GM21381 (cell line): ENCODE measurements at regions not wholly inside any gene's neighbourhood (a gene's known extent, or its start where the extent isn't known, plus 50 kb on each side); places are given as distances from the start of the nearest gene placed in this dataset.
"Not testable (repeated sequence)": the region's sequence is repeated elsewhere in the genome, so short reads cannot be mapped to it uniquely, and the experiment has no call there.

Experiments
- ATAC-seq: cut with Tn5 transposase; IDR thresholded peaks from one replicate; pipeline ENCODE4 v1.9.1; 2021; ENCODE audit warnings: mild to moderate bottlenecking, moderate library complexity; ENCODE audit not compliant: unreplicated experiment

DNA sequence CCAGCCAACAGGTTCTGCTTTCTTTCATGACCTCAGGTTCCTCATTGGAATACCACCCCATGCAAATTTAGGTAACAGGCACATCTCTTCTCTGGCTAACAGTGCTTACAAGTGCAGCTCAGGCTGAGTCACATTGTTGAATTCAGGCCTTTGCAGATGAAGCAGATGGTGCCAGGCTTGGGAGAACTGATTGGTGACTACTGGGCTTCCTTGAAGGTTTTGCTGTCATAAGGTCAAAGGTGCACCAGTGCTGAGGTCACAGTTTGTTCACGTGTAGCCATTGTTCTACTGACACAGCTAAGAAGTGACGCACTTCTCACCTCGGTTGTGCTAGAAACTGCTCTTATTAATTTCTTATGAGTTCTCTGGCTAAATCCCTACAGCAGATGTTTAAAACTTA, 128.6 kb upstream of the BMPER start:
- ATAC-seq, result no peak

DNA sequence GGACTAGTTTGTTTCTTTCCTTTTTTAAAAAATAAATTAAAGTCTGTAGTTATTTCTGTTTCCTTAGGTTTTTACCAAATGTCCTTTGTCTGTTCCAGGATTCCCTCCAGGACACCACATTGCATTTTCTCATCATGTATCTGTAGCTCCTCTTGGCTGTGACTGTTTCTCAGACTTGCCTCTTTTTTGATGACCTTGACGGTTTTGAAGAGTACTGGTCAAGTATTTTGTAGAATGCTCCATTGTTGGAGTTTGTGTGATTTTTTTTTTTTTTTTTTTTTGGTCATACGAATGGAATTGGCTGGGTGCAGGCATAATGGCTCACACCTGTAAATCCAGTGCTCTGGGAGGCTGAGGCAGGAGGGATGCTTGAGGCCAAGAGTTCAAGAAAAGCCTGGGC, 127.1 kb upstream of the BMPER start:
- ATAC-seq, result no peak

DNA sequence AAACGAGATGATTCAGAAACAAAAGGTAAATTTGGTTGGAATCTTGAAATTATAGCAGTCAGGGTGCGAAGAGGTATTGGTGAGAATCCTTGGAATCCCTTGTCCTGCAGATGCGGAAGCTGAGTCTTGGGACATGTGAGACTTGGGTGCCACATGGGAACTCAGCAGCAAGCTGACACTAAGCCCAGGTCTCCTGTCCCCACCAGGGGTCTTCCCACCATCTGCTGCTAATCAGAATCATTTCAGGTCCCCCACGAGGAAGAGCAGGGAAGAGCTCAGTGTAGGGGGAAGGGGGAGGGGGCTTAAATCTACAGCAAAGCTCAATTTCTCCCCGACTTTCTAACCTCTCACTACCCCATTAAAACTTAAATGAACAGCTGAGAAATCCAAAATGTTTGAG, 126.1 kb upstream of the BMPER start:
- ATAC-seq, result no peak

DNA sequence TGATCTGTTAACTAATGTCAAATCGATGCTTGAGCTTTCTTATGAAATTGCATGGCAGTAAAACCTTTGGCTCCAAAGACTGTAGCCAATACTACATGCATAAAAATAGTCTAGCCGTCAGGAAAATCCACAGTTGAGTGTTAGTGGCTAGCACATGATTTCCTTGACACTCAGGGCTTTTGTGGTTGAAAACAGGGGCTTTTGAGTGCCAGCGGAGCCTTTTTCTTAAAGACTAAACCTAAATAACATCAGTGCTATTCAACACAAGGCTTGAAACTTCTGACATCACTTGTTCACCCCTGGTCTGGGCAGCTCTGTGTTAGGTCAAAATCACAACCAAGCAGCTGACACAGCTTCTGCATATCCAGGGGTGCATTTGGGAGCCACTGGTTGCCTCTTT, 124.2 kb upstream of the BMPER start:
- ATAC-seq, result no peak

DNA sequence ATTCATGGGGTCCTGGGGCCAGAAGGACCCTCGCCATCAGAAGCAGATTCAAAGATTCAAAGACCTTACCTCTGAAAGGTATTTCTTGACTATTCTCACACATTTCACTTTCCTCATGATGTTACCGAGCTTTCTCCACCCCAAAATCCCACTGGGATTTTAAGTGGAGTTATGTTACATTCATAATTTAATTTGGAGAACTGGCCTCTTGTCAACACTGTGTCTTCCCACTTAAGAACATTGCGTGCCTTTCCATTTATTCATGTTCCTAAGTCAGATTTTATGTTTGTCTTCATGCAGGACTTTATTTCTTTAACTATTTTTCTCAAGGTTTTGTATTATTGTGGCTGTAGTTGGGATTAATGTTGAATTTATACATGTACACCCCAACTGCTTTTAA, 123.5 kb upstream of the BMPER start:
- ATAC-seq, result no peak

DNA sequence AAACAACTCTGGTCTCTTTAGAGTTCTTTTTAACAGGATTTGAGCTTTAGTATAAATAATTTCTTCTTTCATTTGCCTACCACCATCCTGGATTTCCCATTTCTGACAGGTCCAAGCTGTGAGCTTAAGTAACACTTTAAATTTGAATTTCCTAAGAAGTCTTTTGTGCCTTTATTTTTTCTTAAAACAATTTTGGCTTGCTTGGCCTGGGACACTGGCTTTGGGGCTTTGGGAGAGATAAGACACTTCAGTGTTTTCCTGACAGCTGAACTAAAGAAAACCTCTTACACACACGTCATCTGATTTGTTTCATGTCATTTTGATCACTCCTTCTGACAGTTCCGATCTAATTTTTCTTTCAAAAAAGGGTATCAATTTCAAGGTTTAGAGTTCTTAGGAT, 121.3 kb upstream of the BMPER start:
- no peak for ATAC-seq

DNA sequence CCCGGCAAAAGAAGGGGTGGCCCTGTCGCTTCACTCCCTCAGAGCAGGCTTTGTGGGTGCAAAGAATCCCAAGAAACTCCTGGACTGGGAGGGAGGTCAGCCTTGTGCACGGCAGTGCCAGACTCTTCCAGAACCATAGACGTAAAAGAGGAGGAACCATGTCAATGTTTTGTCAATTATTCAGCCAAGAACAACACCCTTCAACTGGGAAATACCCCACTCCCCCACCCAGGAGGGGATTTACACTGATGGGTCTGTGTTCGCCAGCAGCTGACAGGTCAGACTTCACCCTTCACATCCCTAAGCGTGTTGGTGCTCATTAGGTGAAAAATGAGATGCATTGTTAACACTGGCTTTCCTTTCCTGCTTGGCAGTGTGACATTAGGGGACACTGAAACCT, 116.8 kb upstream of the BMPER start:
- ATAC-seq, result no peak

DNA sequence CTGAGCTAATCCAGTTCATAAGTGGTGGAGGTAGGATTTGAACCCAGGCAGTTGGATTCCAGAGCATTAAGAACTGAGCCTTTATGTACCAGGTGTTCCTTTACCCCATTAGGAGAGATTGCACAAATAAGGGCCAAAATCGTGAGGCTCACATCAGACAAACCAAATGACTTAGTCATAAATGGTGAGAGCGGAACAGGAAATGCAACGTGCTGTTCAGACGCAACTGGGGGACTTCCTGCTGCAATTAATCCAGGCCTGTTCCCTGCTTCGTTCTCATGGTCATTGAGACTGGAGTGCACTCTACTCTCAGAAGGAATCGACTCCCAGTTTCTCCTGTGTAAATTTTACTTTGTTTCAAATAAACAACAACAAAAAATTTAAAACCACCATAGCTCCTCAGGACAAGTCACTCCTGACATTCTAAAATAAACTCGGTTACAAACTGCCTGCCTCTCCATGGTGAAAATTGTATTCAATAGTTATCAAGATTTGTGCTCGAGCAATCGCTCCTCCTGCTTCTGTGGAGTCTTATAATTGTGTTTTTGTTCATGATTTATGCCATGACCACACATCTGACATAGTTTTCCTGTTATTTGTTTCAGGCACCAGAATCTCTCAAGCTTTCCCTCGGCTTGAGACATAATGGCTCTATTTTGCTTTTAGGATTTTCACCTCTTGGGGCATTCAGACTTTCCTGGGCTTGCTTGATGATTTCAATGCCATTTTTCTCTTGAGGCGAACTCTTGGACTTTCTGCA, 115.3 kb upstream of the BMPER start:
- no peak for ATAC-seq

DNA sequence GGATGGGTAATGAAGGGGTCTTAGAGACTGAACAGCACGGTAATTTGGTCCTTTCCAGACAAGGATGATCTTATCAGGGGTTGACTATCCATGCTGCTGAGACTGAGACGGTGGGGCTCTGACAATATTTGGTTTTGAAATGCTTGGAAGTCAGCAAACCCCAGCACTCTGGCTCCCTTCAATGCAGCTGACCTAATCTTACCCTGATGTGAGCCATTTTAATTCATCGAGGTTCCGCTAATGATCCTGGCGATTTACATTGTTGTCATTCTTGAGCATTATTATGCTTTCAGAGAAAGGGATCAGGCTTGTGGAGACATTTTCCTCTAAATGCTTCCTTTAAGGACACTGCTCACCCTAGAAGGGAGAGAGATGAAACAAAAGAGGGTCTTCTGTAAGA, 114.6 kb upstream of the BMPER start:
- no peak for ATAC-seq

DNA sequence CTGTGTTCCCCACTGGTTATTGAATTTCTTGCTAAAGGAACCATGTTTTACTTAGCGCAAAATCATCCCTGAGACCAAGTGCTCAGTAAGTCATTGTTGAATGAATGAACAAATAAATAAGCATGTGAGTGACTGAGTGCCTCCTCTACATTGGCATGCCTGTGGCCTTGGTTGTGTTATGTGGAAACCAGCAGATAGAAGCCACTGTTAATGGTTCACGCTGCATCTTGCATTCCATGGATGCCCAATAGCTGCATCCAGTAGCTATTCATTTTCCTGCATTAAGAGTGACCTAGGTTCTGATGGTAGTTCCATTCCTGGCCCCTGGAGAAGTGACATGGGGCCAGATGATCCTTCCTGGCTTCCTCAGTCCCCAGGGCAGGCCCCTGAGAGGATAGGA, 113.3 kb upstream of the BMPER start:
- ATAC-seq, result no peak

DNA sequence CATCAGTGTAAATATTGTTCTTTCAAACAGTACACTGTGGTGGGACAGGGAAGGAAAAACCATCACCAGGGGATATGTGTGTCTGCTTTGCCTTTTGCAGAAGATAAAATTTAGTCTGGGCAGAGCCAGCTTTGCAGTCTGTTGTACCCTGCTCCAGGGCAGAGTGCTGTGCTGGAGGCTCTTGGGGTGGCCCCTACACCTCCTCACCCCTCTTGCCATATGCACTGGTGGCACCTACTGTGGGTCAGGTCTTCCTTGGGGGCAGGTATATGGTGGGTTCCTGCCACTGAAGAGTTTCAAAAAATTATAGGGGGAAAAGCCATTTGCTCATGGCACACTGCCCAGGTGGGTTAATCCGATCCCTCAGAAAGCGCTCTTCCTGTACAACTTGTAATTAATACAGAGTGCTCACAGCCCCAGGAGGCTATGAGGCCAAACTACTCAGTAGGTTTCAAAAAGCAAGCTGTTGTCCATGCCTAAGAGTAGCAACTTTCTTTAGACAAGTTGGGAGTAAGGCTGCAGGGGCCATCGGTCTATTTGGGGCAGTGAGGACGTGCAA, 112.7 kb upstream of the BMPER start:
- ATAC-seq, result no peak

DNA sequence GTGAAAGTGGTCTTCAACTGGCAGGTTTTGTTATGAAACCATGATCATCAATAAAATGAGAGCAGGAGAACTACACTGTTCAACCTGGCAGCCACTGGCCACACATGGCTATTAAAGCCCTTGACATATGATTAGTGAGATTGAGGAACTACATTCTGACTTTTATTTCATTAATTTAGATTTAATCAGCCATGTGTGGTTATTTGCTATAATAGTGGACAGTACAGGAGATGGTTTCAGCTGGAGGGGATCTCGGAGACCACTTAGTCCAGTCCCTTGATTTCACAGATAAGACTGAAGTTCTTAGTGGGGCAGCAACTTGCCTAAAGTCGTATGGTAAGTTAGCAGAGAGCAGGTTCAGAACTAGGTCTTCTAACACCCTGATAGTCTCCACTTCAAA, 111.7 kb upstream of the BMPER start:
- ATAC-seq, result no peak

DNA sequence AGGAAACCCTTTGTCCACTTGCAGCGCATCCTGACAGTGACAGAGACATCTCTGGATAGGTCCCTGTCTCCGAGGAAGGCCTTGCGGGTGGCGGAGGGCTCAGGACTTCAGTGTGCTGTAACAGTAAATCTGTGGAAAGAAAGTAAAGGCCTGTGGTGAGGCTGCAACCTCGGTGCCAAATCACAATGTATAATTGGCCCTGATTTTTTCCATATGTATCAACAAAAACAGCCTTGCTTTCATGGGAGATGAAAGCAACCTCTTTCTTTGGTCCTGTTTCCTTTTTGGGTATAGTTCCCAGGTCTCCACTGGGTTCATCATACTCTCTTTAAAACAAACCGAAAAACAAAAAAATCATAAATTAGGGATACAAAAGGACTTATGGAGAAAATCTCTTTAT, 110.9 kb upstream of the BMPER start:
- no peak for ATAC-seq

DNA sequence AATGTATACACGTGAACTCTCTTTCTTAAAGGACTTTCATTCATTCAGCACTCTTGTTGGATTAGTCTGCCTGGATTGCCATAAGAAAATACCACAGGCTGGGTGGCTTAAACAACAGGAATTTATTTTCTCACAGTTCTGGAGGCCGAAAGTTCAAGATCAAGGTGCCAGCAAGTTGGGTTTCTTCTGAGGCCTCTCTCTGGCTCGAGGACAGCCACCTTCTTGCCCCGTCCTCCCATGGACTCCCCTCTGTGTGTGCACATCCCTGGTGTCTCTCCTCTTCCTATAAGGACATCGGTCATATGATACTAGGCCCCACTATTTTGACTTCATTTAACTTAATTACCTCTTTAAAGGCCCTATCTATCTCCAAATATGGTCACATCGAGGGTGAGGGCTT, 110.4 kb upstream of the BMPER start:
- ATAC-seq, result no peak

DNA sequence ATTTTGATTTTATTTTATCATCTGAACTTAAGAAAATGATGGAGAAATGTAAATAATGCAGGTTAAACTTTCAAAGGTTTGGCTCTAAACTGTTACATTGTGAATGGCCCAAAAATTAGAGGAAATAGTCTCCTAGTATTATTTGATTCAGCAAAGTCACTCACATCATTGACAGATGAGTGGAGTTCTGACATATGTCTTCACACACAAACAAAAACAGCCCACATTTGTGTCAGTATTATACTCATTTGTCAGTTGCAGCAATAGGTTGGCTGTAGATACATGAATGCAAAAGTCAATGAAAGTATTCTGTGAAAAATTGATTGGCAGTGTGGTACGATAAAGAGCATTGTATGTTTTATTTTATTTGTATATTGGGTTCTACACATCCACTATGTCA, 108.8 kb upstream of the BMPER start:
- no peak for ATAC-seq

DNA sequence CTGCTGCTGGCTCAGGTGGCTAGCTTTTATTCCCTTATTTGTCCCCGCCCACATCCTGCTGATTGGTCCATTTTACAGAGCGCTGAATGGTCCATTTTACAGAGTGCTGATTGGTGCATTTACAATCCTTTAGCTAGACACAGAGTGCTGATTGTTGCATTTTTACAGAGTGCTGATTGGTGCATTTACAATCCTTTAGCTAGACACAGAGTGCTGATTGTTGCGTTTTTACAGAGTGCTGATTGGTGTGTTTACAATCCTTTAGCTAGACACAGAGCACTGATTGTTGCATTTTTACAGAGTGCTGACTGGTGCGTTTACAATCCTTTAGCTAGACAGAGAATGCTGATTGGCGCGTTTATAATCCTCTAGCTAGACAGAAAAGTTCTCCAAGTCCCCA, 107.8 kb upstream of the BMPER start:
- not testable (repeated sequence) for ATAC-seq

DNA sequence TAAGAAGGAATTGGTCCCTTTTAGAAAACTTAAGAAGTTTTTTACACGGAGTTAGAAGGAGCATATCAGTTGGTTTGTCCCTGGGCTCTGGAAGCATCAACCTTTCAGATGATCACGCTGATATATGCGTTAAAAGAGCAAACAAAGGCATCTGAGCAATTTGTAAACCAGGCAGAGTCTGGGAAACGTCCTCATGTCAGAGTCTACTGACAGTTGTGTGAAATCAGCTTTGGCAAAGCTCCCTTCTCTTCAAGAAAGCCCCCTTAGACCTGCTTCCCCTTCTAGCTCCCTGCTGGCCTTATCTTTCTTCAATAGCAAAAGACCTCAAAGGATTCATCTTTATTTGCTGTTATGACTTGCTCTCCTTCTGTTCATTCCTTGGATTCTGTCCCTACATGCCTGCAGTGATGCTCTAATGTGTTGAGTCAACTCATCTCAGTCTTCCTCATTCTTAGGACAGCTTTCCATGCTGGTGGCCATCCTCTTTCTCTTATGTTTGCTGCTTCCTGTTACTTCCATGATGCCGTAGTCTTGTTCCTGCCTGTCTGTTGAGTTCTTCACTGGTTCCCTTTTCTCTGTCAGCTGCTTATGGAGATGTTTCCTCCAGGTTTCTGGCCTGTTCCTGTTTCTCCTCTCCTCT, 106.5 kb upstream of the BMPER start:
- no peak for ATAC-seq

DNA sequence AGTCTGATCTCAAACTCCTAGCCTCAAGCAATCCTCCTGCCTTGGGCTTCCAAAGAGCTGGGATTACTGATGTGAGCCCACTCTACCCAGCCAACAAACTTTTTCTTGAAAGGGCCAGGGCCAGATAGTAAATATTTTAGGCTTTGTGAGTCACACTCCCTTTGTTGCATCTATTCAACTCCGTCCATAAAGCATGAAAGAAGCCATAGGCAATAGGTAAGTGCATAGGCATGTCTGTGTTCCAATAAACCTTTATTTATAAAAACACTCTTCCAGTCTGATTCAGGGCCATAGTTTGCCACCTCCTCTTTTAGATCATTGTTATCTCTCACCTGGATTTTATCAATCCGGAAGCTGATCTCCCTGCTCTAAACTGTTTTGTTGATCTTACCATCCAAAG, 105.6 kb upstream of the BMPER start:
- no peak for ATAC-seq

DNA sequence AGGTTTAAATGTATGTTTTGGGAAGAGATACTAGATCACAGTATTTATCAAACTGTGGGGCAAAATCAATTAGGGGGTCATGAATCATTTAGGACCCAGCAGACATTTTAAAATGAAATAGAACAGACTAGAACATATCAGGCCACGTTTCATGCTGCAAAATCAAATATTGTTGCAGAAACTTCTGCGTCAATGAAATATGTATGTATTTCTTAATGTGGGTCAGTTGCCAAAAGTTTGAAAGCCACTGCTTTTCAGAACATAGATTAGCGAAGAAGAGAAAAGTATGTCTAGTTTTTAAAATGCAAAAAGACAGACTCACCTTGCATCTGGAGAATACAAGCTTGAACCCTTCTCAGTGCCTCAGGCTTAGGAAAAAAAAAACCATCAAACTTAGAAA, 102.7 kb upstream of the BMPER start:
- ATAC-seq, result no peak

DNA sequence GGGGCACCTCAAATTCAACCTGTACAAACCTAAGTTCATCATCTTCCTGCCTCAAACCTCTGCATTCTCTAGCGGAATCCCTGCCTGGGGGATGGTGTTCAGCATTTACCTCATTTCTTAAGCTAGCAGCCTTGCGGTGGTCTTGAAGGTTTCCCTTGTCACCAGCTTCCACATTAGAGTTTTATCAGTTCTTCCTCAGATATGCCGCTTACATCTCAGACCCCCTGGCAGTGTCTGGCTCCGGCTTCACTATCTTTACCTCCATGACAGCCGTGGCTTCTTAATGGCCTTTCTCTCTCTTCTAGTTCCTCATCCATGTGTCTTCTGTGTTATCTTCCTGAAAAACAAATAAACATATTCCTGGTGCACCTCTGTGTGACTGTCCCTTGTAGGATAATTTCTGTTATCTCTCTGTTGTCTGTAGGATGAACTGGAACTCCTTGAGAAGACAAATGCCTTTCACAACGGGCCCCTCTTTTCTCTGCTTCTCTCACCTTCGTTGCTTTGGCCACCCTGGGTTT, 101.1 kb upstream of the BMPER start:
- no peak for ATAC-seq

DNA sequence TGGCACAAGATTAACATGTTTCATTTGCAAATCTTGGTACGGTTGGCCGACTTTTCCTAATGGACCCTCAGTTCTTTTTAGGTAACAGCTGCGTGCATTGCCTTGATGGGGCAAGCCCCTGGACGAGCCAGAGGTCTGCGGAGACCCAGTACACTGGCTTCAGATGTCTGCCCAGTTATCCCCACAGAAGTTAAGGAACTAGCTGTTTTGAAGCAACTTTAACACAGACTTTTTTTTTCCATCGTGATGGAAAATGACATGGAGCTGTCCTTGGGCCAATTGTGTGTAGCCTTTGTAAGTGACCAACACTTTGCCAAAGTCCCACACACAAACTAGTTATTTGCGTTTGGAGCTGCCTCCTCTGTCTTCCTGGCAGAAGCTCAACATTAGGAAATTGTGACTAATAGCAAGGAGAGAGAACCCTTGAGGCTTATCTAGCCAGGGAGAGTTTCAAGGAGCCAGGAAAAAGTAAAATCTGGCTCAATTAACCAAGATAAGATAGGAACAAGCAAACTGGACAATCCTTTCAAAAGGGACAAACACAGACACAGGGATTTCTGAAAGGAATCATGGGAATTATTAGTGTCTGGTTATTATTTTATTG, 99.6 kb upstream of the BMPER start:
- ATAC-seq, result no peak
